ENCODE measurements at regions not wholly inside any gene's neighbourhood (a gene's known extent, or its start where the extent isn't known, plus 50 kb on each side); places are given as distances from the start of the nearest gene placed in this dataset.

- H3K27ac ChIP-seq (ENCODE audit: low read depth, low read length): no peak overlapping the region
- H3K4me1 ChIP-seq (ENCODE audit: control insufficient read depth in 1 of 2, insufficient read depth in 2 of 2, low read length in 2 of 2): peaks cover 0 to 4% of the 10 kb centered on the region in 2 experiments; a peak in 1 of 4 replicates
- ATAC-seq (no peak), DNase-seq (ENCODE audit: low read depth, low spot score) (no peak)
- intact Hi-C loops (cut with micrococcal nuclease): no loop called here
- ChIA-PET POLR2A (no interaction called here), RAD21 (ENCODE audit: low non-redundant PET in 1 of 2, low total read pairs in 2 of 2, uncharacterized antibody in 2 of 2, unreplicated experiment in 2 of 2) (no interaction called here), CTCF (no interaction called here)
- peaks cover 14% of the 10 kb centered on the region for H3K79me2 ChIP-seq (ENCODE audit: insufficient read depth, low read length)
- no peaks in the 10 kb centered on the region for H3K9me3 ChIP-seq (ENCODE audit: control insufficient read depth in 1 of 2, insufficient read depth in 1 of 2, low read depth in 1 of 2, low read length in 2 of 2)
- no peaks in the 10 kb centered on the region for H3K27me3 ChIP-seq (ENCODE audit: insufficient read depth, low read length)
- H2AFZ ChIP-seq (ENCODE audit: low read depth, low read length, poor library complexity, severe bottlenecking): no peak overlapping the region
- H3K4me3 ChIP-seq (replicated peaks in 1 of 2; ENCODE audit: low read depth in 1 of 2, low read length in 2 of 2): no peak overlapping the region
- H3K36me3 ChIP-seq (ENCODE audit: control insufficient read depth in 1 of 2, insufficient read depth in 2 of 2, low read length in 2 of 2): no peaks in the 10 kb centered on the region
- no peaks in the 10 kb centered on the region for H4K20me1 ChIP-seq (ENCODE audit: insufficient read depth)
- H3K9me2 ChIP-seq (ENCODE audit: insufficient read depth): no peaks in the 10 kb centered on the region
- H3K4me2 ChIP-seq (ENCODE audit: low read length): no peak overlapping the region
- TF ChIP-seq SP1 (IDR thresholded peaks at IDR 0.05; ENCODE audit: low read depth) (no peak), MAX (IDR thresholded peaks at IDR 0.05) (no peak), EGR1 (IDR thresholded peaks at IDR 0.05; ENCODE audit: low read depth) (no peak), SIN3A (IDR thresholded peaks at IDR 0.05; ENCODE audit: low read depth) (no peak), RAD21 (IDR thresholded peaks at IDR 0.05; ENCODE audit: low read depth) (no peak), POLR2AphosphoS5 (IDR thresholded peaks at IDR 0.05; ENCODE audit: low read depth, low read length) (no peak), FOSL1 (IDR thresholded peaks at IDR 0.05; ENCODE audit: low read depth) (no peak), ZNF274 (IDR thresholded peaks at IDR 0.05; ENCODE audit: low read depth, low read length) (no peak), ATF3 (IDR thresholded peaks at IDR 0.05) (no peak)
- TF ChIP-seq, protein P1, sequence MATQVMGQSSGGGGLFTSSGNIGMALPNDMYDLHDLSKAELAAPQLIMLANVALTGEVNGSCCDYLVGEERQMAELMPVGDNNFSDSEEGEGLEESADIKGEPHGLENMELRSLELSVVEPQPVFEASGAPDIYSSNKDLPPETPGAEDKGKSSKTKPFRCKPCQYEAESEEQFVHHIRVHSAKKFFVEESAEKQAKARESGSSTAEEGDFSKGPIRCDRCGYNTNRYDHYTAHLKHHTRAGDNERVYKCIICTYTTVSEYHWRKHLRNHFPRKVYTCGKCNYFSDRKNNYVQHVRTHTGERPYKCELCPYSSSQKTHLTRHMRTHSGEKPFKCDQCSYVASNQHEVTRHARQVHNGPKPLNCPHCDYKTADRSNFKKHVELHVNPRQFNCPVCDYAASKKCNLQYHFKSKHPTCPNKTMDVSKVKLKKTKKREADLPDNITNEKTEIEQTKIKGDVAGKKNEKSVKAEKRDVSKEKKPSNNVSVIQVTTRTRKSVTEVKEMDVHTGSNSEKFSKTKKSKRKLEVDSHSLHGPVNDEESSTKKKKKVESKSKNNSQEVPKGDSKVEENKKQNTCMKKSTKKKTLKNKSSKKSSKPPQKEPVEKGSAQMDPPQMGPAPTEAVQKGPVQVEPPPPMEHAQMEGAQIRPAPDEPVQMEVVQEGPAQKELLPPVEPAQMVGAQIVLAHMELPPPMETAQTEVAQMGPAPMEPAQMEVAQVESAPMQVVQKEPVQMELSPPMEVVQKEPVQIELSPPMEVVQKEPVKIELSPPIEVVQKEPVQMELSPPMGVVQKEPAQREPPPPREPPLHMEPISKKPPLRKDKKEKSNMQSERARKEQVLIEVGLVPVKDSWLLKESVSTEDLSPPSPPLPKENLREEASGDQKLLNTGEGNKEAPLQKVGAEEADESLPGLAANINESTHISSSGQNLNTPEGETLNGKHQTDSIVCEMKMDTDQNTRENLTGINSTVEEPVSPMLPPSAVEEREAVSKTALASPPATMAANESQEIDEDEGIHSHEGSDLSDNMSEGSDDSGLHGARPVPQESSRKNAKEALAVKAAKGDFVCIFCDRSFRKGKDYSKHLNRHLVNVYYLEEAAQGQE (IDR thresholded peaks at IDR 0.05; ENCODE audit: low read depth): no peak
- TF ChIP-seq, protein P2, sequence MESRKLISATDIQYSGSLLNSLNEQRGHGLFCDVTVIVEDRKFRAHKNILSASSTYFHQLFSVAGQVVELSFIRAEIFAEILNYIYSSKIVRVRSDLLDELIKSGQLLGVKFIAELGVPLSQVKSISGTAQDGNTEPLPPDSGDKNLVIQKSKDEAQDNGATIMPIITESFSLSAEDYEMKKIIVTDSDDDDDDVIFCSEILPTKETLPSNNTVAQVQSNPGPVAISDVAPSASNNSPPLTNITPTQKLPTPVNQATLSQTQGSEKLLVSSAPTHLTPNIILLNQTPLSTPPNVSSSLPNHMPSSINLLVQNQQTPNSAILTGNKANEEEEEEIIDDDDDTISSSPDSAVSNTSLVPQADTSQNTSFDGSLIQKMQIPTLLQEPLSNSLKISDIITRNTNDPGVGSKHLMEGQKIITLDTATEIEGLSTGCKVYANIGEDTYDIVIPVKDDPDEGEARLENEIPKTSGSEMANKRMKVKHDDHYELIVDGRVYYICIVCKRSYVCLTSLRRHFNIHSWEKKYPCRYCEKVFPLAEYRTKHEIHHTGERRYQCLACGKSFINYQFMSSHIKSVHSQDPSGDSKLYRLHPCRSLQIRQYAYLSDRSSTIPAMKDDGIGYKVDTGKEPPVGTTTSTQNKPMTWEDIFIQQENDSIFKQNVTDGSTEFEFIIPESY (IDR thresholded peaks at IDR 0.05; ENCODE audit: extremely low read depth, insufficient replicate concordance, low read length): no peak
- no TSS peak for BruUV-seq (replicated peaks)
- no peak overlapping the region for H3K9ac ChIP-seq (ENCODE audit: low read length)
Measured at GRCh38 chr13:99044764-99045163, 66.9 kb upstream of the DOCK9 start.

All from HCT116 (cell line).